HG03442 (cell line): ENCODE measurements at regions not wholly inside any gene's neighbourhood (a gene's known extent, or its start where the extent isn't known, plus 50 kb on each side); places are given as distances from the start of the nearest gene placed in this dataset.

Experiments used
- ATAC-seq: cut with Tn5 transposase; IDR thresholded peaks from one replicate; pipeline ENCODE4 v1.9.1; 2021; ENCODE audit warnings: mild to moderate bottlenecking, moderate library complexity; ENCODE audit not compliant: unreplicated experiment

- ATAC-seq = no peak
Observed at GRCh38 chr12:126706300-126706699, 1560.7 kb upstream of the TMEM132C start.

DNA sequence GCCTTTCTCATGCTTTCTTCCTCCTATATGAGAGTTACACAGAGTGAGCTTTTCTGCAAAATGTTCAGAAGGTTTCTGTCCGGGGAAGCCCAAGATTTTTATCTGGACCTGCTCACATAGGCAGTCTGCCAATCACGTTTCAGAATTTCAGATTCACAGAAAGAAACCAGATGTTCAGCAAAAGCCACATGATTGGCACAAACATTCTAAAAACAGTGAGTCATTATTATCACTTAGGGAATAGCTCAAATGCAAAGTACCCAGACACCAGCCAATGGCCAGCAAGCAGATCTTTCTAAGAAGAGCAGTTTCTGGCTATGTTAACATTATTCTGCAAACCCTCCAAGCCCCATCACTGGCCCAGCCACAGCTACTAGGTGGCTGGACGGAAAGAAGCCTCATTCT lies 1558.5 kb upstream of the TMEM132C start:
- no peak for ATAC-seq

- ATAC-seq = no peak
Observed at GRCh38 chr12:126718365-126718764, 1548.6 kb upstream of the TMEM132C start.

GRCh38 chr12:126719912-126720705 lies 1546.9 kb upstream of the TMEM132C start:
- ATAC-seq = no peak

GRCh38 chr12:126726481-126727217 lies 1540.3 kb upstream of the TMEM132C start:
- no peak for ATAC-seq

DNA sequence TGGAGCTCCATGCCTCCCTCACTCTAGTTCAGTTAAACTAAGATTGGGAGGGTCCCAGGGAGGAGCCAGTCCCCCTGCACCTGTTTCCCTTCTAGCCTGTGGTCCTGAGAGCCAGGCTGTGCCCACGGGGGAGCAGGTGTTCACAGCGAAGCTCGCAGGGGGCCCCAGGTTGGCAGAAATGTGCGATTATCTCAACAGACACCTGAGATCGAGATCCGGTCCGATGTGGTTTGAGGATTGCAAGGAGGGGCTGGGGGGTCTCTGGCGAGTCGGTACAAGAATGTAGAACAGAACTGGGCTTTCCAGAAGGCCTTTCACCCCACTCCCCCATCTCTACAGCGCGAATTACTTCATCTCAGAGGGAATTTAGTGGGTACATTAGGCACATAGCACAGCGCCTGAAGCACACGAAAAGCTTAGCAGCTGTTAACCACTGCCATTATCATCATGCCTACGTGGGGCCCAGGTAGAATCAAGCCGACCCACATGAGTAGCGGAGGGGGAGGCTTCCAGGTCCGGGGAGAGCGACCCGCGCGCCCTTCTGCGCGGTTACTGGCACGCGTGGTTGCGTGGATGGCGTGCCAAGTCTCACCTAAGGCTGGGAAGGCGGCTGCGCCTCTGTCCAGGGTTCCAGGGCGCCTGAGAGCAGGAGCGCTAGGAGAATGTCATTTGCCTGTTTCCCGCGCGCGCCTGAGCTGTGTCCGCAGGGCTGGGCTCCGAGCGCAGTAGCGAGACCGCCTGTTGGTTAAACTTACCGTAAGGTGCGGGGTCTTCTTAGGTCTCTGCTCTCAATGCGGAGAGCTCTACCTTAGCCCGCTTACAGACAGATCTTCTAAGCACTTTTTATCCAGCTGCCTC lies 1539.5 kb upstream of the TMEM132C start:
- ATAC-seq = no peak

- no peak for ATAC-seq
Observed at GRCh38 chr12:126734296-126734695, 1532.7 kb upstream of the TMEM132C start.

DNA sequence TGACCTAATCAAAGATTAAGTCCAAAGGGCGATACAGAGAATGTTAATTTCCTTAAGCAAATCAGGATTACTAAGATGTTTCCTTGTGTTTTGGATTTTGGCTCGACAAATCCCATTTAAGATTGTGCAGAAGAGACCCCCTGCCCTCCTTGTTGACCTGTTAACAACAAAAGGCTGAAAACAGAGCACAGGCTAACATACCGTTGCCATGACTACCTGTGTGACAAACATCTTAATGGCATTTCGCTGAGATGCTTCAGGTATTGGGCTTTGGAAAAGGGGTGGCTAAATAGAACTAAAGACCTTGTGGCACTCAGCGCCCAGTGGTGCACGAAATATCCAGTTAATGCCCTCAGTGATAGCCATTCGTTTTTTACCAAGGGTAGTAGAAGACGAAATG lies 1532.3 kb upstream of the TMEM132C start:
- no peak for ATAC-seq

DNA sequence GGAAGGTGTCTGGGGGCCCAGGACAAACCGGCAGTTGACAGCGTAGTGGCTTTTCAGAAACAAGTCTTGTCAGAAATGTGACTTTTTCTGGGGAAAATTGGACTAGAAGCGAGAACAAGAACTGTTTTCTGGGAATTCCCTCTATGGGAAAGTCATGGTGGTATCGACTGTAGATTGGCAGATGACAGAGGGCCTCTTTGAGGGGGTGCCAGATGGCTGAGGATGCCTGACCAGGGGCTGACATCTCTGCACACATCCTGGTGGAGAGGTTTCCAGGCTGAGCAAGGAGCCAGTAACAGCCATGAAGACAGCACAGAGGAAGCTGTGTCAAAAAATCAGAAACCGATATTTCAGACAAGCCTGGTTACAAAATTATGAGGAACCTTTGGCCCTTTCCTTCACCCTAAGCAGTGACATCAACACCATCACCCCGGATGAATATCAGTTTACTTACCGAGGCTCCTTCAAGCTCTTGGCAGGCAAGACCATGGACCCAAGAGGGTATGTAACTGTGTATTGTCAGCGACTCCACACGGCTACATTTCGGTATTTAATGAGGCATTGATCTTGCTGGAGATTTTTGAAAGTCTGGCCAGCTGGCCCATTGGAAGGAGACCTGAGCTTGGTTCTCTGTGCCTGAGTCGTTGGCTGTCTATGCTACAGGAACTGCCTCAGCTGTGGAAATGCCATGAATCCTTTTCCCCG lies 1525.3 kb upstream of the TMEM132C start:
- no peak for ATAC-seq

DNA sequence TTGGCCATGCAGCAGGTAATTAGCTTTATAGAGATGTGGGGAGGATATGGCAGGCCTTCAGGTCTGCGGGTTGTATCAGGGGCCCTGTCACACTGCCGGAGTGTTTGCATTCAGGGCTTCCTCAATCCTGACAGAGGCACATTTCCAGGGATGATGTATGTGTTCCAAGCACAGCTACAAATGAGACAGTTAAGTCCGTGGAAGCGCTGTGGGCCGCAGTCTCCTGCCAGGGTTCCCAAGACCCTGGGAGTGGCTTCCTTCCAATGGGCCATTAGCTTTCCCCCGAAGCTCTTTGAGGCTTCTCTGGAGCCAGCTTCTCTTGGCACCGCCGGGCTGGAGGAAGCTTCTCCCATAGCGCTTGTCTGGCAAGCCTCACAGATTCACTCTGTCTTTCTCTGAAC lies 1524.7 kb upstream of the TMEM132C start:
- ATAC-seq = no peak

GRCh38 chr12:126747530-126748149 lies 1519.3 kb upstream of the TMEM132C start:
- ATAC-seq = peak; percentile 54

GRCh38 chr12:126752021-126752420 lies 1514.9 kb upstream of the TMEM132C start:
- no peak for ATAC-seq

- no peak for ATAC-seq
Observed at GRCh38 chr12:126757326-126757725, 1509.6 kb upstream of the TMEM132C start.

DNA sequence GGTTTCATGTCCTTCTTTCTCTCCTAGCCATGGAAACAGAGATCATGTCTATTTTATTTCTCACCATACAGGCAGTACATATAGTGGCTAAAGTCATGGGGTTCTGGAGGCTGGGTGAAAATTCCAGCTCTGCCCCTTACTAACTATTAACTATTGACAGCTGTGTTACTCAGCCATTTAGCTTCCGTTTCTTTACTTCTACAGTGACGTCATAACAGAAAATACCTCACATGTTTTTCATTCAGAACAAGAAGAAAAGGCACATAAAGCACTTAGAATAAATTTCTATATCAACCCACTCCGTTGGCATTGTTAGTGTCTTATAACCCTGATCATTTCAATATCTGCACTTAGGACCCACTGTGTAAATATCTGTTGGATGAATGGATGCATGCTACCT lies 1506.9 kb upstream of the TMEM132C start:
- no peak for ATAC-seq

DNA sequence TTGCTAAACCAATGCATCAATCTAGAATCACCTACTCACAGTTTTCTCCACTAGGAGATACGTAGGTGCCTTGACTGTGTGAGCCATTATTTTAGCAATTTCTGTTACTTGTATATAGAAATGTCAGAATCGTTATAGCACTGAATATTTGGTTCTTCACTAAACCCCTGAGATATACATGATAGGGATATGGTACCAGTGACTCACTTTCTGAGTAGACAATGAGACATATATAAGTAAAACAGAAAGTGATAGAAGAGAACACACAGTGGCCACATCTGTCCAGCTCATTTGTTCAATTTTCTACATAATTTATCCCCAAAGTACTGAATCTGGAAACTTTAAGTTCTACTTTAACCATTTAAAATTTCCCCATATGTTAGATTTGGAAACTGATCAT lies 1505.5 kb upstream of the TMEM132C start:
- no peak for ATAC-seq

- ATAC-seq = no peak
Observed at GRCh38 chr12:126762150-126762549, 1504.8 kb upstream of the TMEM132C start.

DNA sequence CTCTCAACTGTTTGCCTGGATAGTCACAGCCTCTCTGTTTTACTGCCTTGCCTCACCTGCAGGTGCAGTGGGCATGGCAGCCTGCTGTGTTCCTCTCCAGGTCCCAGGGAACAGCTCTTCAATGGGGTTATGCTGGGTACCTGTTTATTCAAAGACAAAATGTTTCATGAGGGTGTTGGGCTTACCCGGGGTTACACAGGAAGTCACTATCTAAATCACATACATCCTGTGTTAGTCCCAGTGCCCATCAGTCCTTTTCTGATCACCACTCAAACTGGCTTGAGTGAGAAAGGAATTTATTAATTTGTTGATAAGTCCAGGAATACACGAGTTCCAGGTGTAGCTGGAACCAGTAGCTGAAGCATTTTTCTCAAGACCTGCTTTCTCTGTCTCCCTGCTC lies 1503.6 kb upstream of the TMEM132C start:
- ATAC-seq = no peak

GRCh38 chr12:126767334-126767733 lies 1499.6 kb upstream of the TMEM132C start:
- no peak for ATAC-seq

GRCh38 chr12:126768517-126768916 lies 1498.5 kb upstream of the TMEM132C start:
- no peak for ATAC-seq

GRCh38 chr12:126770188-126770587 lies 1496.8 kb upstream of the TMEM132C start:
- no peak for ATAC-seq
